ENCODE measurements at regions not wholly inside any gene's neighbourhood (a gene's known extent, or its start where the extent isn't known, plus 50 kb on each side); places are given as distances from the start of the nearest gene placed in this dataset.

- TF ChIP-seq POLR2A (IDR thresholded peaks at IDR 0.05; ENCODE audit: low read length): no peak
- no peak for TF ChIP-seq GATA1 (IDR thresholded peaks at IDR 0.05; ENCODE audit: low read depth, low read length)
Observed at GRCh38 chr1:234782105-234782751, 172.2 kb upstream of the IRF2BP2 start.
